MV-4-11 (cell line): ENCODE measurements at regions not wholly inside any gene's neighbourhood (a gene's known extent, or its start where the extent isn't known, plus 50 kb on each side); places are given as distances from the start of the nearest gene placed in this dataset.

ENCODE experiments used
- DNase-seq: peaks from one replicate; lab custom pipeline; 2025; lab: John Stamatoyannopoulos, UW

DNA sequence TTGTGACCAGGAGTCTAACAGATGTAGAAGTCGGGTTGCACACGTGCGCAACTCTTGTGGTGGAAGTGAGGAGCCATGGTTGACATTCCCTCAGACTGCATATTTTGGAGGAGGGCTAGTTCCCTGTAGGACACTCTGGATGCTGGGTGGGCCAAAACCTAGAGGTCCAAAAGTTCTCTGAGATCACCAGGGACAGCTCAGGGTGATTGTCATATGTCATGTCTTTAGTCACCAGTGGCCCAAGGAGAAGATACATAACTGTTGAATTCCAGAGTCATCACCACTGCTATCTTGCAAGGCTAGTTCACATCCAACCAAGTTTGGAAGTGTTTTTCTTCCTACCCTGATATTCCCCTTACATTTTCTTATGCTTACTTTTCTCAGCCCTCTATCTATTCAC, 95.2 kb upstream of the C3orf80 start:
- no peak for DNase-seq

DNA sequence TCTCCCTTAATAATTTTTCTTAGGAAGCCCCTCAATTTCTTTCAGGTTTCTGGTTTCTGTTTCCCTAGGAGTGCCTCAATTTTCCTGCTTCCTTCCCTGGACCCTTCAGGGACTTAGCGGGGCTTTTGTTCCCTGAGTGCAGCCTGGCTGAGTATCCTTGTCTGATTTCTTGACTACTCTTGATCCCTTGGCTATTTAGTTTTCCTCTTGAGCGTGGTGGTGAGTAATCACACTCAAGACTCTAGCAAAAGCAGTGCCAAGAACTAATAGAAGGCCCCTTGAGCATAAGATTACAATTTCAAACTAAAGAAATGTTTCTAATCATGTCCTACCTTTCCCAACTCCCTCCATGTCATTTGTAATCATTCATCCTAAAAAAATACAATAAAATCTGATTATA, 94.3 kb upstream of the C3orf80 start:
- no peak for DNase-seq

DNA sequence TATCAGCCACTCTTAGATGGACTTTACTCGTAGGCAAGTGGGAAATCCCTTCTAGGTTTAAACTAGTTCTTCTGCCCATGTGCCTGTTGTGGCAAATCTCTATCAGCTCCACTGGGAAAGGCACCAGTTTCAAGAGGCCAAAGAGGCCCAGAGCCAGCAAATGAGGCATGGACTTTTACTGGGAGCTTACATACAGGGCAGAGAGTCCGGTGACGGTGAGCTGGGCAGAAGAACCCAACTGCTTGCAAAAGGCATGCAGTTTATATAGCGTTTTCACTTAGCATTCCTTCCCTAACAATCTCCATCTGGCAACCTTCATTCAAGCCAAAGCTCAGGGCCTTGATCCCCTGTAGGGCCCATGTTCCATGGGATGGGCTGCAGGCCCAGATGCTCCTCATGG, 93.0 kb upstream of the C3orf80 start:
- DNase-seq: no peak

DNA sequence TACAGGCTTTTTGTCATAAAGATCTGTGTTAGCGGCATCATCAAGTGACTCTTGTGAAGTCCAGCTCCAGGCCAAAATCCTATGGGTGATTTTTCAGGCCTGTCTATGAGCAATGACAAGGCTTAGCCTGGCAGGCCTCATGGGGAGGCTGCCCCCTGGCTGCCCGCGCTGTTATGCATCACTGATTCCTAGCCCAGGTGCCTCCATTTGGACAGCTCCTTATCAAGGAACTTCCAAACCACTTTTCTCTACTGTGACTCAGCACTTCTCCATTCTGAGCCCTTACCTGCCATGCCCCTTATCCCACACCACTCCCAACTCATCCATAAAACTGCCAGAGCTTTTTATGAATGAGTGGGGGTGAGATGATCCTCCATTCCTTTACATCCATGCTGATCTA, 91.5 kb upstream of the C3orf80 start:
- no peak for DNase-seq

DNA sequence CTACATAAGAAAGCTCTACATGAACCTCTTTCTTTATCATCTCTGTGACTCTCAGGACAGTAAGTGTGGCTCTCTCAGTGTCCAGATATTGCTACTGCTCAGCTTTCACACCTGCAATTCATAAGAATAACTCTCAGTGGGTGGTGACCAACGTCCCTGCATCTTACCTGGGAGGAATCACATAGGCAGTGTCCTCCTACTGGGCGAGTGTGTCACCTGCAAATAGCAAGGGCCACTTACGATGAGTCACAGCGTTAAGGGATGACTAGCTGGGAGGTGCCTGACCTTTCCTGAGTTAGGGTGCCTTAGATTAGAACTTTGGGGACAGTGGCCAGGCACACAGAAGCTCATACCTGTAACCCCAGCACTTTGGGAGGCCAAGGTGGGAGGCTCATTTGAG, 90.8 kb upstream of the C3orf80 start:
- no peak for DNase-seq

DNA sequence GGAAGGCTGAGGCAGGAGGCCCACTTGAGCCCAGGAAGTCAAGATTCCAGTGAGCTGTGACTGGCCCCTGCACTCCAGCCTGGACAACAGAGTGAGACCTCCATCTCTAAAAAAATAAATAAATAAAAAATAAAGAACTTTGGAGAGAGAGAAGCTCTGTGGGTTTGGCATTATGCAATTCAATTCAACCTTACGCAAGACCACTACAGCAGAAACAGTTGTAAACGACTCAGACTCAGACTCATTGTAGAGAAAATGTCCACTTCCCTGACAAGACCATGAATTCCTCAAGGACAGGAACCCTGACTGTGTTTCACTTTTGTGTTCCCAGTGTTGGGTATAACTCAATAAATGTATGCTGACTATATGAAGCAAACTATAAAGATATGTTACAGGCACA, 90.3 kb upstream of the C3orf80 start:
- DNase-seq: peak; percentile 91

DNA sequence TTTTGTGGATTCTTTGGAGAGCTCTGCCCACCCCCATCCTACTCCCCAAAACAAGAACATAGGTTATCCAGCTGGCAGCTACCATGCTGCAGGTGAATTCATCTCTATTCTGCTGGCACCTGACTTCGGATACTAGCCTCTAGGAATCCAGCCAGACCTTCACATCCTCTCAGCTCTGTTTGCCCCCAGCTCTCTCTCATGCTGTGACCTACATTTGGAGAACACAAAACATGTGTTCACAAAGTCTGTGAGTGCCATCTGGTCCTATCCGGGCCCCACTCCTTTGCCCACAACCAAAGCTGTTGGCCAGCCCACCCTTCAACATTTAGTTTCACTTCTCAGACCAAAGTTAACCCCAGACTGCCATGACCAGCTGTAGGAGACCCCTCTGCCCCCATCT, 89.4 kb upstream of the C3orf80 start:
- DNase-seq: peak; percentile 47

DNA sequence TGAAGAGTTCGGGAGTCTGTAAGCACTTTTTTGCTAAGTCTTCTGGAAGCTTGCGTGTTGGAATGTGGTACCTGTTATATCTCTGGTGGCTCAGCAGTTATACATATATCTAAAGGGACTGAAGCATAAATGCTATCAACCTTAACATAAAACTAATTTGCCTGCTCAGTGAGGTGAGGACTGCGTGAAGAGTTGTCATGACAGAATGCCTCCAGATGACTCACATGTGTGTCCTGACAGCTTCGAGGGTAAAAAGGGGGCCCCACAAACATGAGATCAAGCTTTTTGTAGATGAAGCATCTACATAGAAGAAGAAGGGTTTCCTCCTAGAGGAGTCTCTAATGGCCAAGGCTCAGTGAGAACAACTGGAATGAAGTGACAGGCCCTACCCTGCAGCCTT, 88.8 kb upstream of the C3orf80 start:
- DNase-seq: peak; percentile 2

DNA sequence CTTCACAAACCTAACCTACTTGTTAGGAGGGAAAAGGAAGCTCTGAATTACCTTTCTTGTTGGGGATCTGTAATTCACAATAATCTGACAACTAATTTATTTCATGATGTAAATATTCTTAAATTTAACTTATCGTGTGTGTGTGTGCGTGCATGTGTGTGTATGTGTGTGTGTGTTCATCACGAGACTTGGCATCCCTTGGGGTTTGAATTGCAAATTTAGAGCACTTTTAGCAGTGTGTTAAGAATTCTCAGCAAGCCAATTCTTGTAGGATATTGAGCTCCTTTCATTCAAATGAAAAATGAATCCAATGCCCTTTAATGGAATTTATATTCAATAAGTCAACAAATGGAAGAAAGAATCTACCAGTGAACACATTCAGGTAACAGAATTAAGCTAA, 85.9 kb upstream of the C3orf80 start:
- DNase-seq: no peak

DNA sequence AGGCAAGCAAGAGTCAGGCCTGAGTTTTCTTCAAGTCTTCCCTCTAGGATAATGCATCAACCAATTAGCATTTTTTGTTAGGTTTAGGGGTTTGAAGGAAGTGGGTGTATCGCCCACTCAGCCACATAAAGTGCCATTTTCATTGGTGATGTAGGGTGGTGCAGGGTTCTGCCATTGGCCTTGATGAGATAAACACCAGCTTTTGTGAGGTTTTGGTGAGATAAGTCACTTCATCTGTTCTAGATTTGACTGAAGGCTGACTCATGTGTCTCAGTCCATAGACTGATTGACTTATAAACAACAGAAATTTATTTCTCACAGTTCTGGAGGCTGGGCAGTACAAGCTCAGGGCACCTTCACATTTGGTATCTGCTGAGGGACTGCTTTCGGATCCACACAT, 84.5 kb upstream of the C3orf80 start:
- no peak for DNase-seq

DNA sequence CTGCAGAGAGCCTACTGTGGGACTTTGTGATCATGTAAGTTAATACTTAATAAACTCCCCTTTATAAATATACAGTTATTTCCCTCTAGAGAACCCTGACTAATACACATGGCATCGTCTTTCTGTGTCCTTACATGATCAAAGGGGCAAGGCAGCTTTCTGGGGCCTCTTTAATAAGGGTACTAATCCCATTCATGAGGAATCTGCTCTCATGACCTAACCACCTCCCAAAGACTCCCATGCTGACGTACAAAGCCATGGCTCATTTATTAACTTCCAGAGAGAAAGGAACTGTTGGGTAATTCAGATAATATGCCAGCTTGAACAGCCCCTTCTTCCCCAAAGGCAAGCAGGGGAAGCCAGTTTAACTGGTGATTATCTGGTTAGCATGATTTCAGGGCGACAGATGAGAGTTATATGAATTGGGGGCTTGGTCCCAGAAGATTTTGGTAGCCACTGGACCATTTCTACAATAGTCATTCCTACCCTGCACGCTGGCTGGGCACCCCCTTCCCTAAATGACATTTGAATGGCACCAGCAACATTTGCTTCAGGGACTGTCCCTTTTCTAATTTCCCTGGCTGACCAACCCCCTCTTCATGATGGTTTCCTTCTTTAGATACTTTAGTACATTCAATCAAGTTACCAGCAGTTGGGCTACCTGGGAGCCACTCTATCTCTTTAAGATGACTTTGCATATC, 83.6 kb upstream of the C3orf80 start:
- no peak for DNase-seq

DNA sequence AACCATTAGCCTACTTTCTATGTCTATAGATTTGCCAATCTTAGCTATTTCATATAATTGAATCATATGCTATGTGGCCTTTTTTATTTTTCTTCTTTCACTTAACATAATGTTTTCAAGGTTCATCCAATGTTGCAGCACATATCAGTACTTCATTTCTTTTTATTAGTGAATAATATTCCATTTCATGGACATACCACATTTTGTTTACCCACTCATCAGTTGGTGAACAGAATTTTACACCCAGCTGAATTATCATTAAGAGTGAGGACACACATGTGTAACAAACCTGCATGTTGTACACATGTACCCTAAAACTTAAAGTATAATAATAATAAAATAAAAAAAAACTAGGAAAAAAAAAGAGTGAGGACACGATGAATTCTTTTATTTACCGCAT, 81.7 kb upstream of the C3orf80 start:
- DNase-seq: no peak

DNA sequence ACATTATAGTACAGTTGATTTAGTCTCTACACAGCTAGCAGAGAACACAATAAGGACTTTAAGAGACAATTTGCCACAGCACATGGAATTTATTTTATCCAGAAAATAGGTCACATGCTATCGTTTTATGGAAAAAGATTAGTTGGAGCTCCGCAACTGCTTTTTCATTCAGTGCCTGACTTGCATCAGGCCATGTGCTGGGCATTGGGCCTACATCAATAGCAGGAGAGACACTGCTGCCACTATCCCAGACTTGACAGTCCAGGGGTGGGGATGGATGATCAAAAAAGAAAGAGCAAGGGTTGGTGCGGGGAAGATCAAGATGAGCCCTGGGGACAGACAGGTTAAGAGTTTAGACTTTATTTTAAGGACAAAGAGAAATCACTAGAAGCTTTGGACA, 75.2 kb upstream of the C3orf80 start:
- no peak for DNase-seq

DNA sequence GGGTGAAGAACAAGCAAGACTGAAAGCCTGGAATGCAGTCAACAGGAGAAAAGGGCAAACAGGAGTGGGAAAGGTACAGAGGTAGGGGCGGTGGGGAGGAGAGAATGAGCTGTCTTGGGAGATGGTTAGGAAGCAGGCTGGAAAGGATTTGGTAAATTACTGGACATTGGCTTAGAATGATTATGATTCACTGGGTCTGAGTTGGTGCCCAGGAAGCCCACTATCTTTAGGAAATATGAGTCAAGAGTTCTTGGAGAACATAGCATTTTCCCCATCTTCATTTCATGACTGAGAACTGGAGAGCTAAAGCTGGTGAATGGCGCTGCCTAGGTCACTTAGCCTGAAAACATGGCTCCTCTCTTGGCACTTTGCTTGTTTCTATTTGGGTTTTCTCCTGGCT, 74.7 kb upstream of the C3orf80 start:
- DNase-seq: no peak

DNA sequence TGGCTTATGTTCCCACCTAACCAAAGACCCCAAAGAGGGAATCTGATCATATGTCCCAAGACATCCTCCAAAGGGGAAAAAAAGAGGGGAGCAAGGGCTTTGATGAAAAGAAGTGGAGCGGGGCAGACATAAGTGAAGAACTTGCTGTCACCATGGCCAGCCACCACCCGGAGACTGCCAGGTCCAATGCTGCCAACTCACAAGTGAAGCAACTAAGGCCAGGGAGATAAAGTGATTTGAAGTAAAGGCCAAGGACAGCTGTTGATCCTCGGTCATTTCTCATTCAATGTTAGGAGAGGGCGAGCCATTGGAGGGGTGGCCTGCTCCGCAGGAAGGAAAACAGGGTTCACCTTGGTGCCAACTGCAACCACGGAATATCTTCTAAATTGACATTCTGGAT, 72.6 kb upstream of the C3orf80 start:
- DNase-seq: no peak

DNA sequence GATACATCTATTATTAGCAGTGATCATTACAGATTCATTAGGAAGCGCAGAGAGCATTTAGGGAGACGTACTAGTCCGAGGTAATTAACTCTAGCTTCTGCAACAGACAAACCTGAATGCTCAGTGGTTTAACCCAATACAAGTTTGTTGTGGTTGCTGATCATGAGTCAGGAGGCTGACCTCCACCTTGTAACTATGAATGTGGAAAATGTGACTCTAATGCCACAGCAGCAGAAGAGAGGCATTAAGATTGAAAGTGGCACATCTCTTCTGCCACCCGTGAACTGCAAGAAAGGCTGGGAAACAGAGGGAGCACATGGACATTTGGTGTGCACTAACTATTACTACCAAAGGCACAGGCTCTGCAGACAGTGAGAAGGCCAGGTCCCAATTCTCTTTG, 71.2 kb upstream of the C3orf80 start:
- DNase-seq: no peak

DNA sequence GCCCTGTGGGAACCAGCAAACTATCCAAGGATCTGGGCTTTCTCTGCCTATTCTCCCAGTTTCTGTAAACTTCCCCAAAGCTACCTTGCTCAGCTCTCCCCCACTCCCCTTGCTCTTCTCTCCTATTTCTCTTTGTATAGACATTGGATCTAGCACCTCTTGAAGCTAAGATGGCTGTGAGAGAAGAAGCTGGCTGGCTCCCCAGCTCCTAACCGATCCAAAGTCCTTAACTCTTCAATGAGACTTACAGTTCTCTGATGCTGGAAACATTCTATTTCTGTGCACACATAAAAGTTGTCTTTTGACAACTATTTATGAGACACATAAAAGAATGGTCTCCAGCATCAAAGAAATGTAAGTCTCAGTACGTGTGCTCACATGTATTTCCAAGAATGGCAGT, 70.6 kb upstream of the C3orf80 start:
- DNase-seq: no peak

DNA sequence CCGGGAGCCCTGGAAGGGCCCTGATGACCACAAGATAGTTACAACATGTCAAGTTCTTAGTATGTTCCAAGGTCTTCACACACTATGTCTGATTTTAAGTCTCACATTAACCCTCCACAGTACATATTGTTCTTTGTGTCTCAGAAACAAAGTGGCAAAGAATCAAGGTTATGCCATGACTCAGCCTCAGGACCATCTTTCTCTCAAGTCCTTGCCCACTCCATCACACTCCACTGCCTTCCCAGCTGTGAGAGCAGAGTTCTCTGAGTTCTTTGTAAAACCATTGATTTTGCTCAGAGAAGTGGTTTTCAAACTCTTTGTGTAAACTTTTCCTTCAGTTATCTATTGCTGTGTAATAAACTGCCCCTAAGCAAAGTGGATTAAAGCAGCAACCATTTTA, 67.9 kb upstream of the C3orf80 start:
- DNase-seq: no peak

DNA sequence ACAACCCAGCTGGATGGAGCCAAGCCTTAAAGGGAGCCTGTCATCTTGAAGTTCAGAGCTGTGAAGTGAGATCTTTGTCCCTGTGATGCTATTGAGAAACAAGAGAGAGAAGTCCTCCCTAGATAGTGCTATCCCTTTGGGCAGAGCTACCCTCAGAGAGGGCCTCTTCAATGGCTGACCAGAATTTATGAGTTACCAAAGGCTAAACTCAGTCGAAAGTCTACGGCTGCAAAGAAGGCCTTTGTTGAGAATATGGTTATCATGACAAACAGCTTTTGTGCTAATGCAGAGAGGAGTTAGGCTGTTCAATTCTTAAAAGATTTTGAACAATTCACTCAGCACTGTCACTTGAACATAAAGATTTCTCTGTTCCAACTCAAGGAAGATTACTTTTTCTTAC, 65.9 kb upstream of the C3orf80 start:
- DNase-seq: no peak

DNA sequence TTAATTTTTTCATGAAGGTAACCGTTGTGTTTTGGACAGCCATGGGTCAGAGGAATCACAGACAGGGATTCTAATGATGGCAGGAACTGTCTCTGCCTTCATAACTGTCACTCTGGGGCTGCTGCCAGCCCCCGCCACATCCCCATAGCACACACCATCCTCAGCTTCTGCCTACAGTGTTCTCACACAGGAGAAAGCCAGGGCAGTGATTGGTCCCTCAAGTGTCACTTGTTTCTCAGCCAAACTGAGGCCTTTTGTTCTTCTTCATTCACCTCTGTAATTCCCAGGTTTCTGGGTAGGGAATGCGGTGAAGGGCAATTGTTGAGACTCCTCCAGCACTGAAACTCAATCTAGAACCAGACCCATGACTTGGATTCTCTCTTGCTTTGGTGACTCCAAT, 65.4 kb upstream of the C3orf80 start:
- DNase-seq: no peak

DNA sequence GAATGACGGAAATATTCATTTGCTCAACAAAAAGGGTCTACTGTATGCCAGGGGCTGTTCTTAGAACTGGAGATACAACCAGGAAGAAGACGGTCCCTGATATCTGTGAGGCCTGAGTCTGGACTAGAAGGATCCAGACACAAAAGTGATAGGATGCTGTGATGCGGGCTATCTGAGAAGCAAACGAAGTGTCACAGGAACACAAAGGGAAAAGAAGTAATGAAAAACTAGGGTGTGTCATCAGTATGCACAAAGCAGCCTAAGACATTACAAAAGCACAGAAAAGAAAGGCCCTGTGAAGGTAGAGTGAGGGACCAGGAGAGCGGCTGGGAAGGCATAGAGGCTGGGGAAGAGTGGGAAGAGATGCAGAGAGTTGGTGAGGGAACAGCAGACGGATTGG, 63.3 kb upstream of the C3orf80 start:
- DNase-seq: no peak

DNA sequence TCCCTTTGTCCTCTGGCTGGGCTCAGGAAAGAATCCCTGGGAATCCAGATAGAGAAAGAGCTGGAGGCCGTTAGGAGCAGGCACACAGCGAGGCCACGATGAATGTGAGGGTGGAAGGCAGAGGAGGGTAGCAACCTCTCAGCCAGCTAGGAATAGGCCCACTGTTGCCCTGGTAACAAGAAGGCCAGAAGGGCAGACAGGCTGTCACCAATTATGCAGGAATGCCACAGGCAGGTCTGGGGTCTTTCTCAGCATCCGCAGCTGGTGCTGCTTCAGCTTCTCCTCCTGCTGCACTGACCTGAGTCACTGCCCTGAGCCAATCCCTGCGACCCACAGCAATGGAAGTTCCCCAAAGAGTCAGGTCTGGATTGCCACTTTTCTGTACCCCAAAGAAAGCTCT, 62.8 kb upstream of the C3orf80 start:
- DNase-seq: no peak

DNA sequence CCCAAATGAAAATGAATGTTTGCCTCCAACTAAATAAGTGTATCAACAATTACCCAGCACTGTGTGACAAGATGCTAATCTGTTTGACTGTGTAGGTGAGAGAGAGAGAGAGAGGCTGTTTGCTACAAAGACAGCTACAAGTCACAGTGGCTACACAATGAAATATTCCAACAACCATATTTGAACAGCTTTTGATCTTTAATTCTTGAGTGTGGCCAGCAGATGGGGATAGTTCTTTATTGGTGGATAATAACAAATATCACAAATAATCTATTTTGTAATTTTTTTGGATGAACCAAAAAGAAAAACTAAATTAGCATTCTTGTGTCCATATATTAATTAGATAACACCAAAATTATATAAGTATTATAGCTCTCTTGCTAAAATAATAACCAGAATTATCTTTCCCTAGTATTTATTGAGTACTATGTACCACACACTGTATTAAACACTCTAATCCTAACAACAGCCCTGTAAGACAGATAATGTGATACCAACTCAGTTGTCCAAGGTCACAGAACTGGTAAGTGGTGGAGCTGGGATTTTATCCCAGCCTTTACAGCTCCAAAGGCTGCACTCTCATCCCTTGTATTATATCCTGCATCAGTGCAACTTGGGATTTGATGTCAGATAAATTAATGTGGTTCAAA, 61.9 kb upstream of the C3orf80 start:
- peak; percentile 14 for DNase-seq

DNA sequence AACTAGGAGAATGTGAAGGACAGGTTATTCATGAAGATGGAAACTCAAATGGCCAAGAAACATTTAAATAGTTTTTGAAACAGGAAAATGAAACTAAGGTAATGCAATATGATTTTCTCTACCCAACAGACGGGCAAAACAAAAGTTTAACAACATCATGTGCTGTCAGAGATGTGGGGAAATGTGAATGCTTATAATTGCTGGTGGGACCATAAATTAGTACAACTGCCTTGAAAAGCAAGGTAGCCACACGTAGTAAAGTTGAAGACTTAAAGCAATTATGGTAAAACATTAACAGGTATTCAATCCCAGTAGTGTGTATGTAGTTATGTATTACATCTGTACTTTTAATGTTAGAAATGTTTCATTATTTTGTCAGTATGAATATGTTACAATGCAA, 57.0 kb upstream of the C3orf80 start:
- no peak for DNase-seq
